SH-SY5Y (cell line): ENCODE measurements at regions not wholly inside any gene's neighbourhood (a gene's known extent, or its start where the extent isn't known, plus 50 kb on each side); places are given as distances from the start of the nearest gene placed in this dataset.

Experiments used
- GATA2 ChIP-seq: IDR thresholded peaks from 2 replicates; pipeline ENCODE4 v1.6.1; 2011; ENCODE audit warnings: mild to moderate bottlenecking, low read depth, low read length
- GATA3 ChIP-seq: IDR thresholded peaks from 2 replicates; pipeline ENCODE4 v1.6.1; 2011; ENCODE audit warnings: low read depth, mild to moderate bottlenecking, low read length, moderate library complexity

DNA sequence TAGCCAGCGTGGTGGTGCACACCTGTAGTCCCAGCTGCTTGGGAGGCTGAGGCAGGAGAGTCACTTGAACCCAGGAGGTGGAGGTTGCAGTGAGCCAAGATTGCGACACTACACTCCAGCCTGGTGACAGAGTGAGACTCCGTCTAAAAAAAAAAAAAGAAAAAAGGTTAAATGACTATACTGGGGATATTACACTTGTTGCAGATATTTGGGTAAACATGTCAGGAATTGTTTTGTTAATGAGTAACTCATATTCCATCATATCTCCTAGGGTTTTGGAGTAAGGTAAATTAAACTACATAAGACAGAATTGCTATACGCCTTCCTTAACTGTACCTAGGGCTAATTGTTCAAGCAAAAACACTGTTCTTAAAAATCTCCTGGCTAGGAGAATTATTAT lies 291.4 kb upstream of the IGFBP7 start:
- no peak for TF ChIP-seq GATA3
- no peak for TF ChIP-seq GATA2
